ENCODE measurements at regions not wholly inside any gene's neighbourhood (a gene's known extent, or its start where the extent isn't known, plus 50 kb on each side); places are given as distances from the start of the nearest gene placed in this dataset. TPM values are rescaled to one million over a fixed set of nuclear protein-coding genes. Genes with fewer than 3 reads are reported as not detected.
"Not testable (repeated sequence)": the region's sequence is repeated elsewhere in the genome, so short reads cannot be mapped to it uniquely, and the experiment has no call there.

GRCh38 chr21:6133852-6134630 is 4387.3 kb upstream of the TPTE start:
- not testable (repeated sequence) for DNase-seq (ENCODE audit: low spot score)

- not testable (repeated sequence) for DNase-seq (ENCODE audit: low spot score)
Measured at GRCh38 chr21:6136732-6137131, 4384.7 kb upstream of the TPTE start.

GRCh38 chr21:6138244-6139136 is 4382.9 kb upstream of the TPTE start:
- DNase-seq (ENCODE audit: low spot score): not testable (repeated sequence)

- DNase-seq (ENCODE audit: low spot score): not testable (repeated sequence)
Measured at GRCh38 chr21:6139331-6139730, 4382.1 kb upstream of the TPTE start.

GRCh38 chr21:6139862-6140261 is 4381.5 kb upstream of the TPTE start:
- DNase-seq (ENCODE audit: low spot score): not testable (repeated sequence)

- not testable (repeated sequence) for DNase-seq (ENCODE audit: low spot score)
Measured at GRCh38 chr21:6140467-6141137, 4380.8 kb upstream of the TPTE start.

GRCh38 chr21:6141138-6141474 is 4380.3 kb upstream of the TPTE start:
- not testable (repeated sequence) for DNase-seq (ENCODE audit: low spot score)

- DNase-seq (ENCODE audit: low spot score): not testable (repeated sequence)
Measured at GRCh38 chr21:6153154-6153553, 4368.2 kb upstream of the TPTE start.

GRCh38 chr21:6154524-6155320 is 4366.7 kb upstream of the TPTE start:
- DNase-seq (ENCODE audit: low spot score): not testable (repeated sequence)

- not testable (repeated sequence) for DNase-seq (ENCODE audit: low spot score)
Measured at GRCh38 chr21:6156712-6157389, 4364.5 kb upstream of the TPTE start.

- DNase-seq (ENCODE audit: low spot score): not testable (repeated sequence)
Measured at GRCh38 chr21:6157515-6157914, 4363.9 kb upstream of the TPTE start.

GRCh38 chr21:6158171-6158570 is 4363.2 kb upstream of the TPTE start:
- not testable (repeated sequence) for DNase-seq (ENCODE audit: low spot score)

Small RNA genes lying in the stretch of these regions (small RNA-seq; reads per million reads assigned to genes)
- gene CU639417.2: not detected

All from HT-29 (cell line).